Type B pancreatic cell (in vitro differentiated cells): ENCODE measurements at regions not wholly inside any gene's neighbourhood (a gene's known extent, or its start where the extent isn't known, plus 50 kb on each side); places are given as distances from the start of the nearest gene placed in this dataset.

Source experiments
- DNase-seq: peaks from one replicate; pipeline ENCODE4 v3.0.0; 2021; ENCODE audit warnings: mixed read lengths; ENCODE audit not compliant: unreplicated experiment; ENCODE audit errors: extremely low spot score
- H3K27ac Mint-ChIP-seq: 2 replicates; pipeline ENCODE4 v1.8.0; 2021; ENCODE audit warnings: mild to moderate bottlenecking, mixed read lengths
- H3K27me3 Mint-ChIP-seq: 2 replicates; pipeline ENCODE4 v1.8.0; 2021; ENCODE audit warnings: mixed read lengths
- H3K36me3 Mint-ChIP-seq: 2 replicates; pipeline ENCODE4 v1.8.0; 2021; ENCODE audit warnings: mixed read lengths
- H3K4me1 Mint-ChIP-seq: one replicate; pipeline ENCODE4 v1.8.0; 2021; ENCODE audit warnings: mixed read lengths; ENCODE audit not compliant: unreplicated experiment
- H3K4me3 Mint-ChIP-seq: 2 replicates; pipeline ENCODE4 v1.8.0; 2021; ENCODE audit warnings: mild to moderate bottlenecking, mixed read lengths
- H3K9me3 Mint-ChIP-seq: 2 replicates; pipeline ENCODE4 v1.8.0; 2021; ENCODE audit warnings: mixed read lengths
- CTCF ChIP-seq: fragments of 200-600 bp; sonication (generic); conservative IDR thresholded peaks from 2 replicates; pipeline ENCODE4 v1.5.0; 2021; ENCODE audit warnings: antibody characterized with exemption, mild to moderate bottlenecking

DNA sequence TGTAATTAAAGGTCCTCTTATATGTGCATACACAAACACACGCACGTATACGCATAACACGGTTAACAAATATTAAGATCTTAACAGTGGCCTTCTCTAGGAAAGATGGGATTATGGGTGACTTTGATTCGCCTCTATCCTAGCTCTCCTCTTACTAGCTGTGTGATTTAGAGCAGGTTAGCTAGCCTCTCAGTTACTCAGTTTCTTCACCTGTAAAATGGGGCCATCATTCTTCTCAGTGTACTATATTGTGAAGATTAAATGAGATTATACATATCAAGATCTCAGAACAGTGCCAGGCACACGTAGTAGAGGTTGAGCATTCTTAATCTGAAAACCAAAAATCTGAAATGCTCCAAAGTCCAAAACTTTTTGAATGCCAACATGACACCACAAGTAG lies 159.3 kb downstream of the BCOR start:
- no peak for TF ChIP-seq CTCF
- H3K9me3 Mint-ChIP-seq: peaks cover 5% of the 10 kb centered on the region
- H3K4me1 Mint-ChIP-seq: peaks cover 6% of the 10 kb centered on the region
- H3K36me3 Mint-ChIP-seq: no peaks in the 10 kb centered on the region
- no peak overlapping the region for H3K27ac Mint-ChIP-seq
- no peak overlapping the region for H3K4me3 Mint-ChIP-seq
- no peaks in the 10 kb centered on the region for H3K27me3 Mint-ChIP-seq
- no peak for DNase-seq

- TF ChIP-seq CTCF: no peak
- no peak for DNase-seq
- no peak overlapping the region for H3K27ac Mint-ChIP-seq
- H3K27me3 Mint-ChIP-seq: no peaks in the 10 kb centered on the region
- no peaks in the 10 kb centered on the region for H3K36me3 Mint-ChIP-seq
- peaks cover 5% of the 10 kb centered on the region for H3K9me3 Mint-ChIP-seq
- no peak overlapping the region for H3K4me3 Mint-ChIP-seq
- peaks cover 6% of the 10 kb centered on the region for H3K4me1 Mint-ChIP-seq
These were observed 158.1 kb downstream of the BCOR start for GRCh38 chrX:39939678-39940077.

DNA sequence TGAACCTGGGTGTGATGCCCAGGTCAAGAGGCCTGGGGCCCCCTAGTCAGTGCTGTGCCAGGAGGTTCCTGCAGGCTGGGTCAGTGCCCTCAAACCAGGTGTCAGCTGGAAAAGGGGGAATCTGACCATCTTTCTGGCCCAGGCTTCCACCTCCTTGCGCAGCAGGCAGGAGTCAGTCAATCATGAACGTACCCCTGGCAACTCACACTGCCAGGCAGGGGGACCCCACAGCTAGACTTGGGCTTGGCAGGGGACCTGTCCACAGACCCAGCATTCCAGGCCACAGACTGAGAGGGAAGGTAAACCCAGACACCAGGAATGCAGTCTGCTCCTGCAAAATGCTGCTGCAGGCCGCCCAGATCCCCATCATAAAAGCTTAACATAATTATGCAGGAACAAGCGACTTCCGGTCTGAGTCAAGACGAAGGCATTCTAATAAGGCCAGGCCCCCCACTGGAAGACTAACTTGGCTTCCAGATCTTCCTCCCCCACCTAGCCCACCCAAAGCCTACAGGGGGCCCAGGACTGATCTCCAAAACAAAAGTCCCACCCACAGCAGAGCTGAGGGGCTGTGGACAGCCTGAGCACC lies 156.3 kb downstream of the BCOR start:
- no peak overlapping the region for H3K27ac Mint-ChIP-seq

DNA sequence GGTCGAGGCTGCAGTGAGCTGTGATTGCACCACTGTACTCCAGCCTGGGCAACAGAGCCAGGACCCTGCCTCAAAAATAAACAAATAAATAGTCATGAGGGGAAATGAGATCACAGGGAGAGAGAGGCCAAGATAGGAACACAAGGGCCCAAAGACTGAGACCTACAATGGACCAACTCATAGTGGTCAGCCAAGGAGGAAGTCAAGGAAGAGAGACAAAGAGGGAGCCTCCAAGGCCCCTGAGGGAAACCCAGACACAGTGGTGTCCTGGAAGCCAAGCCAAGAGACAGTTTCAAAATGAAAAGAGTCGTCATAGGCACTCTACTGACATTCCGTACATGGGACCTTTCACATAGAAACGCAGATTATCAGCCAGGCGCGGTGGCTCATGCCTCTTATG lies 153.3 kb downstream of the BCOR start:
- no peak for TF ChIP-seq CTCF
- H3K36me3 Mint-ChIP-seq: no peaks in the 10 kb centered on the region
- no peak overlapping the region for H3K27ac Mint-ChIP-seq
- no peak for DNase-seq
- peaks cover 5% of the 10 kb centered on the region for H3K9me3 Mint-ChIP-seq
- H3K4me3 Mint-ChIP-seq: no peak overlapping the region
- peaks cover 11% of the 10 kb centered on the region for H3K4me1 Mint-ChIP-seq
- H3K27me3 Mint-ChIP-seq: no peaks in the 10 kb centered on the region

More for the DNA sequence above, 156.3 kb downstream of the BCOR start:
- H3K36me3 Mint-ChIP-seq: no peaks in the 10 kb centered on the region
- H3K4me1 Mint-ChIP-seq: peaks cover 6% of the 10 kb centered on the region
- DNase-seq: no peak
- H3K9me3 Mint-ChIP-seq: peaks cover 5% of the 10 kb centered on the region
- H3K4me3 Mint-ChIP-seq: no peak overlapping the region
- no peak for TF ChIP-seq CTCF
- H3K27me3 Mint-ChIP-seq: no peaks in the 10 kb centered on the region

DNA sequence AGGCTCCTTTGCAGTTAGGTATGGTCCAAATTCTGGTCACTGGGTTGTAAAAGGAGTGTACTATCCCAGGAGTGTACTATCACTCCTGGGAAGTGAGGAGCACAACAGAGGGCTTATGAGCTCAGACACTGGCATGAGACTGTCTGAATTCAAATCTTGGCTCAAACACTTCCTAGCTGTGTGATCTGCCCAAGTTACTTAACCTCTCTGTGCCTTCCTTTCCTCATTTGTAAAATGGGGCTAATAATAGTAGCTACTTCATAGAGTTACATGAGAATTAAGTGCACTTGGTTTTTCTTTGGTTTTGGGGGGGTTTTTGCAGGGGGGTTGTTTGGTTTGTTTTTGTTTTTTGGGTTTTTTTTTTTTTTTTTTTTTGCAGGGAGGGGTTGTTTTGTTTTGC lies 152.0 kb downstream of the BCOR start:
- DNase-seq: no peak
- no peaks in the 10 kb centered on the region for H3K36me3 Mint-ChIP-seq
- peaks cover 5% of the 10 kb centered on the region for H3K9me3 Mint-ChIP-seq
- TF ChIP-seq CTCF: no peak
- H3K4me1 Mint-ChIP-seq: peaks cover 11% of the 10 kb centered on the region
- H3K27me3 Mint-ChIP-seq: no peaks in the 10 kb centered on the region
- H3K4me3 Mint-ChIP-seq: no peak overlapping the region
- H3K27ac Mint-ChIP-seq: no peak overlapping the region

DNA sequence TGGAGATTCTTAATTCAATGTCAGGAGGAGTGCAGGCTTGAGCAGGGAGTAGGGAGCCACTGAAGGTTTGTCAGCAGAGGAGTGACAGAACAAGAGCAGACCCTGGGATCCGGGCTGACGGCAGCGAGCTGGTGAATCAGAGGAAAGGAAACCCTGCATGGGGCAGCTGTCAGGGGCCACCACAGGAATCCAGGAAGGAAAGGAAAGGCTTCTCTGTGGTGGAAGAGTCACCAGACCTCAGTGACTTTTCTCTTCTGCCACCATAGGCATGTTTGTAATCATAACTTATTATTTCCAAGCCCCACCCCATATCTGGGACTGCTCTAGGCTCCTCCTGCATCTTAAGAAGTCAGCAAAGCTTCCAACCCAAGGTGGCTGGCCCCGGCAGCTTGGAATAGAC lies 150.9 kb downstream of the BCOR start:
- Mint-ChIP-seq H3K27me3 (no peaks in the 10 kb centered on the region), H3K36me3 (no peaks in the 10 kb centered on the region), H3K27ac (no peak overlapping the region), H3K9me3 (peaks cover 5% of the 10 kb centered on the region), H3K4me1 (peaks cover 7% of the 10 kb centered on the region), H3K4me3 (no peak overlapping the region)
- TF ChIP-seq CTCF: no peak
- DNase-seq: no peak
